HL-60 (cell line): ENCODE measurements at regions not wholly inside any gene's neighbourhood (a gene's known extent, or its start where the extent isn't known, plus 50 kb on each side); places are given as distances from the start of the nearest gene placed in this dataset.

Source experiments
- CTCF ChIP-seq: IDR thresholded peaks from one replicate; pipeline ENCODE4 v1.5.1; 2011; ENCODE audit warnings: low read length, control low read depth, inconsistent platforms; ENCODE audit not compliant: insufficient read depth
- GABPA ChIP-seq: IDR thresholded peaks from 2 replicates; pipeline ENCODE4 v1.6.1; 2012; ENCODE audit warnings: low read depth
- POLR2AphosphoS5 ChIP-seq: IDR thresholded peaks from 2 replicates; pipeline ENCODE4 v1.6.1; 2012; ENCODE audit warnings: low read depth
- REST ChIP-seq: IDR thresholded peaks from 2 replicates; pipeline ENCODE4 v1.6.1; 2012; ENCODE audit warnings: low read depth; ENCODE audit not compliant: insufficient replicate concordance
- SPI1 ChIP-seq: IDR thresholded peaks from 2 replicates; pipeline ENCODE4 v1.6.1; 2012; ENCODE audit warnings: low read depth, mild to moderate bottlenecking, borderline replicate concordance

- no peak for TF ChIP-seq CTCF
- no peak for TF ChIP-seq REST
- no peak for TF ChIP-seq SPI1
- TF ChIP-seq GABPA = no peak
- TF ChIP-seq POLR2AphosphoS5 = no peak
These were observed 403.9 kb upstream of the TBL1XR1 start for GRCh38 chr3:177601152-177601551.
